SK-N-SH treated with all-trans-retinoic acid at 6 μM for 48 hours (cell line): ENCODE measurements at regions not wholly inside any gene's neighbourhood (a gene's known extent, or its start where the extent isn't known, plus 50 kb on each side); places are given as distances from the start of the nearest gene placed in this dataset.

Experiments
- BACH2 ChIP-seq: fragments of 250-450 bp; sonication (Bioruptor Pico); IDR thresholded peaks from 2 replicates; pipeline ENCODE4 v1.9.0; 2021; ENCODE audit warnings: mild to moderate bottlenecking, borderline replicate concordance
- CREB5 ChIP-seq: fragments of 250-450 bp; sonication (Bioruptor Pico); IDR thresholded peaks from 2 replicates; pipeline ENCODE4 v1.5.1; 2020; ENCODE audit warnings: low read depth, mild to moderate bottlenecking, moderate library complexity
- CSDC2 ChIP-seq: fragments of 250-450 bp; sonication (Bioruptor Pico); IDR thresholded peaks from 2 replicates; pipeline ENCODE4 v1.5.0; 2020; ENCODE audit warnings: mild to moderate bottlenecking, moderate library complexity
- CSRNP3 ChIP-seq: fragments of 250-450 bp; sonication (Bioruptor Pico); IDR thresholded peaks from 2 replicates; pipeline ENCODE4 v1.5.1; 2021; ENCODE audit warnings: mild to moderate bottlenecking, moderate library complexity
- ISL1 ChIP-seq: fragments of 250-450 bp; sonication (Bioruptor Pico); IDR thresholded peaks from 2 replicates; pipeline ENCODE4 v2.1.2; 2022; ENCODE audit warnings: mild to moderate bottlenecking, moderate library complexity
- PATZ1 ChIP-seq: fragments of 250-450 bp; sonication (Bioruptor Pico); IDR thresholded peaks from 2 replicates; pipeline ENCODE4 v1.8.0; 2020; ENCODE audit warnings: mild to moderate bottlenecking, moderate library complexity, borderline replicate concordance
- RARB ChIP-seq: fragments of 250-450 bp; sonication (Bioruptor Pico); IDR thresholded peaks from 2 replicates; pipeline ENCODE4 v1.8.0; 2021; ENCODE audit warnings: mild to moderate bottlenecking, moderate library complexity
- SNAI2 ChIP-seq: fragments of 250-450 bp; sonication (Bioruptor Pico); IDR thresholded peaks from 2 replicates; pipeline ENCODE4 v1.5.0; 2020; ENCODE audit warnings: mild to moderate bottlenecking, moderate library complexity
- ZFP3 ChIP-seq: fragments of 250-450 bp; sonication (Bioruptor Pico); IDR thresholded peaks from 2 replicates; pipeline ENCODE4 v1.5.0; 2020; ENCODE audit warnings: mild to moderate bottlenecking, moderate library complexity

GRCh38 chr9:16069671-16070454, 517.0 kb downstream of the CCDC171 start:
- TF ChIP-seq PATZ1 (CRISPR knock-in tag) = no peak
- no peak for TF ChIP-seq CREB5 (CRISPR knock-in tag)
- no peak for TF ChIP-seq RARB (CRISPR knock-in tag)
- no peak for TF ChIP-seq ISL1 (CRISPR knock-in tag)
- no peak for TF ChIP-seq BACH2 (CRISPR knock-in tag)
- no peak for TF ChIP-seq CSDC2 (CRISPR knock-in tag)
- no peak for TF ChIP-seq CSRNP3
- no peak for TF ChIP-seq SNAI2 (CRISPR knock-in tag)
- no peak for TF ChIP-seq ZFP3 (CRISPR knock-in tag)
